HG03135 (cell line): ENCODE measurements at regions not wholly inside any gene's neighbourhood (a gene's known extent, or its start where the extent isn't known, plus 50 kb on each side); places are given as distances from the start of the nearest gene placed in this dataset.
"Not testable (repeated sequence)": the region's sequence is repeated elsewhere in the genome, so short reads cannot be mapped to it uniquely, and the experiment has no call there.

Source experiments
- ATAC-seq: cut with Tn5 transposase; IDR thresholded peaks from one replicate; pipeline ENCODE4 v1.9.1; 2021; ENCODE audit warnings: mild to moderate bottlenecking, moderate library complexity; ENCODE audit not compliant: unreplicated experiment

DNA sequence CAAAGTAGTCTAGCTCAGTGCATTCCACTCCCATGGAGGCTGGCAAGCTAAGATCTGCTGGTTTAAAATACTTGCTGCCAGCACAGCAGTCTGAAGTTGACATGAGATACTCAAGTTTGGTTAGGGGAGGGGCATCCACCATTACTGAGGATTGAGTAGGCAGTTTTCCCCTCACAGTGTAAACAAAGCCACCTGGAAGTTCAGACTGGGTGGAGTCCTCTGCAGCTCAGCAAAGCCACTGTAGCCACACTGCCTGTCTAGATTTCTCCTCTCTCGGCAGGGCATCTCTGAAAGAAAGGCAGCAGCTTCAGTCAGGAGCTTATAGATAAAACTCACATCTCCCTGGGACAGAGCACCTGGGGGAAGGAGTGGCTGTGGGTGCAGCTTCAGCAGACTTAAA lies 377.4 kb upstream of the PRR20A start:
- not testable (repeated sequence) for ATAC-seq

- no peak for ATAC-seq
Observed at GRCh38 chr13:56773148-56773547, 367.6 kb upstream of the PRR20A start.

- no peak for ATAC-seq
Observed at GRCh38 chr13:56789527-56789926, 351.2 kb upstream of the PRR20A start.

DNA sequence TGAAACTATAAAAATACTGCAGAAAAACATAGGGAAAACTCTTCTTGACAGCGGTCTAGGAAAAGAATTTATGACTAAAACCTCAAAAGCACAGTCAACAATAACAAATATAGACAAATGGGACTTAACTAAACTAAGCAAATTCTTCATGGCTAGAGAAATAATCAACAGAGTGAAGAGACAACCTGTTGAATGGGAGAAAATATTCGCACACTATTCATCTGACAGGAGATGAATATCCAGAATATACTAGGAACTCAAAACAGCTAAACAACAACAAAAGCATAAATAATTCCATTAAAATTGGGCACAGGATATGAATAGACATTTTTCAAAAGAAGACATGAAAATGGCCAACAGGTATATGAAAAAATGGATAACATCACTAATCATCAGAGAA lies 303.6 kb upstream of the PRR20A start:
- no peak for ATAC-seq

DNA sequence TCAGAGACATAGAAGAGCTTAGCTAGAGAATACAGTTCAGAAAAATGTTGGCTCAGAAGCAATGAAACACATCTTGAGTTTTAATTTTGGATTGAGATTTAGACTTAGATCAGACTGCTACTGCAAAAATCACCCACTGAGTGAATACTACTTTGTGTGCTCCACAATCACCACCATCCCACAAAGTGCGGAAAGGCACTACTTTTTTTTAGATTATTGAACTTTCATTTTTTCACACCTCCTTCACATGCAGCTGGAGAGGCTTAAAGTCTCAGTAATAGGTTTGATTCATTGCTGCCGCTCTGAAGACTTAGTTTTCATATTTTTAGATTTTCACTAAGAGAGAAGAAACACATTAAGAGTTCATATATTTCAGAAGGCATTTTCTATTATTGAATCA lies 289.9 kb upstream of the PRR20A start:
- ATAC-seq, result no peak

DNA sequence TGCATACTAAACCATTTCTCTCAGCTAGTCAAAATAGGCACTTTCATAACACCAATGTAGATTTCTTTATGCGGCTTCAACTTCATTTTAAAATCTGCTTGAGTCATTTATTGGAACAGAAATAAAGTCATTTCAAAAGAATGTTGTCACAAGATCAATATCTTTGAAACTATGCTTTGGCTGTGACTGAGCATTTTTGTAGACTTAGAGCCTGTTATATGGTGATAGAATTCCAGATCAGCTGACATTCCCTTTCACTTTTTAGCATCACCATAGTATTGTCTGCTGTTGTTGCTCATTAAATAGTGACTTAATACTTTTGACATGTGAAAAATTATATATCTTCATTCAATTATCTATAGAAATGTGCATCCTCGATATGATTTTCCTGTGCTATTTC lies 279.2 kb upstream of the PRR20A start:
- no peak for ATAC-seq

GRCh38 chr13:56864451-56864850 lies 276.3 kb upstream of the PRR20A start:
- ATAC-seq, result no peak

DNA sequence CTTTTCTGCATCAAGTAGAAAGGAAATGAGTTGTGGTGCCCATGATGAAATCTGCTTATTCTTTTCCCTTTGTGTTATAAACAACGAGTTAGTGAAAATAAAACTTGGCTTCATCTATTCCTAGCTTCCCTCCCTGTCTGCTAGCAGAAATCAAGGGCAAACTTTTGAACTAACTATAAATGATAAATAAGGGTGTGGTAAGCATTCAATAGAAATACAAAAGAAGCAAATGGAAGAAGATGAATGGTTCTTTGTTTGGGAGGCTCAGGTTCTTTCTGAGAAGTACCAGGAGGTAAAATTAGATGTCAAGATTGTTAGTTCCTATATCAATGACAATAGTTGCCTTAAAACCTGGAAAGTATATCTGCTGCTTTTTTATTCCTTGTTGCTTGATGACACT lies 275.3 kb upstream of the PRR20A start:
- no peak for ATAC-seq

DNA sequence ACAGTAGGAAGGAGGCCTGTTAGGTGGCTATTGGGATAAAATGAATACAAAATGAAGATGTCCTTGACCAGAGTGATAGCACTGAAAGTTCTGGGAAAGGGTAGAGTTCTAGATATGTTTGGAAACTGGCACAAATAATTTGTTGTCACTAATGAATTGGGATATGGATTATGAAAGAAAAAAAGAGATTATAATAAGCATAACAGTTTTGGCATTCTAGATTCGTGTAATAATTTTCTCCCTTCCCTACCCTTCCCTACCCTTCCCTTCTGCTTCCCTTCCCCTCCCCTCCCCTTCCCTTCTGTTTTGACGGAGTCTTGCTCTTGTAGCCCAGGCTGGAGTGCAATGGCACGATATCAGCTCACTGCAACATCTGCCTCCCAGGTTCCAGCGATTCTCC lies 271.0 kb upstream of the PRR20A start:
- ATAC-seq, result no peak

DNA sequence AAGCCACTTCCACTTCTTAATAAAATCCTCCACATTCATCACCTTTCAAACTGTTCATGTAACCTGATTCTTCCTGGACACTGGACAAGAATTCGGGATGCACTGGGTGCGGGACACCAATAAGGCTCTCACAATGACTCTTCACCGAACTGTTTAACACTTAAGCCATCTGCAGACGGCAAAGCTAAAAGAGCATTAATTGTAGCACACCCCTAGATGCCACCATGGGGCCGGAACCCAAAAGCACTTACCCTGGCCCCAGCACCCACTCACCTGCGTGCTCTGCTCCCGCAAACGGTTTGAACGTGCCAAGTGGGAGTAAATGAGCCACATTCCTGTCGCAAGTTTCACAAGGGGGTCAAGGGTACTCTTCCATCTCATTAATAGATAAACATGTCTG lies 254.3 kb upstream of the PRR20A start:
- ATAC-seq, result no peak

DNA sequence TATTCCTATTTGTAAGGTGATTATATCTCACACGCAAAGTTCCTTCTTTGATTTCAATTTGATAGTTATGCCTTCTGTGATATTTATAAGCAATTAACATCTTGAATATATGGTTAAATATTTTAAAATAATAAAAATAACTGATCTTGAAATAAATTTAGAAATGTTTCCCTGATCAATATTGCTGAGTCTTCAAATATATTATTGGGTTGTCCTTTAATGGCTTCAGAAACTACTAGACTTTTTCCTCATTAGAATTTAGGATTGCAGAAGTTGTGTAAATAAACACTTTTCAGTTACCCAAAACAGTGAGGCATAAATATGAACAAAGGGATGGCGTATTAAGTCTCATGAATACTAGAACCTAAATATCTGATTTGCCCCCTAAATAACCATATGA lies 252.3 kb upstream of the PRR20A start:
- no peak for ATAC-seq

DNA sequence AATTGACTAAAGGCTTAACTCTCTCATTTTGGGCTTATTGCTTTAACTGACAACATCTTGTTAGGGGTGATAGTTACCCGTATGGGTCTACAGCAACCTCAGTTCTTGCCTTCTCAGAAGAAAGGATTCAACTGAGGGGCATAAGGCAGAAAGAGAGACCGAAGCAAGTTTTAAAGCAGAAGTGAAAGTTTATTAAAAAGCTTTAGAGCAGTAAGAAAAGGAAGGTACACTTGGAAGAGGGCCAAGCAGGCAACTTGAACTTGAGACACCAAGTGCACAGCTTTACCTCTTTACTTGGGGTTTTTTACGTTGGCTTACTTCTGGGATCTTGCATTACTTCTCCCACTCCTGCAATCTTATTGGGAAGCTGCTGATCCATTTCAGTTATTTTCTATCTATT lies 246.9 kb upstream of the PRR20A start:
- ATAC-seq, result no peak

DNA sequence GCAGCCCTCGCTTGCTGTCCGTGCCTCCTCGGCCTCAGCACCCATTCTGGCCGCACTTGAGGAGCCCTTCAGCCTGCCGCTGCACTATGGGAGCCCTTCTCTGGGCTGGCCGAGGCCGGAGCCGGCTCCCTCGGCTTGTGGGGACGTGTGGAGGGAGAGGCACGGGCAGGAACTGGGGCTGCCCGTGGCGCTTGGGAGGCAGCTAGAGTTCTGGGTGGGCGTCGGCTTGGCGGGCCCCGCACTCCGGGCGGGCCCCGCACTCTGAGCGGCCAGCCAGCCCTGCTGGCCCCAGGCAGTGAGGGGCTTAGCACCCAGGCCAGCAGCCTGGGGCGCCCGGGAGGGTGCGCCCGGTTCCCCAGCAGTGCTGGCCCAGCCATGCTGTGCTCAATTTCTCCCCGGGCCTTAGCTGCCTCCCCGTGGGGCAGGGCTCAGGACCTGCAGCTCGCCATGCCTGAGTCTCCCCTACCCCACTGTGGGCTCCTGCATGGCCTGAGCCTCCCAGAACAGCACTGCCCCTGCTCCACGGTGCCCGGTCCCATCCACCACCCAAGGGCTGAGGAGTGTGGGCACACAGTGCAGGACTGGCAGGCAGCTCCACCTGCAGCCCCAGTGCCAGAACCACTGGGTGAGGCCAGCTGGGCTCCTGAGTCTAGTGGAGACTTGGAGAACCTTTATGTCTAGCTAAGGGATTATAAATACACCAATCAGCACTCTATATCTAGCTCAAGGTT lies 240.0 kb upstream of the PRR20A start:
- ATAC-seq, result no peak

GRCh38 chr13:56902276-56902675 lies 238.4 kb upstream of the PRR20A start:
- ATAC-seq, result no peak

- ATAC-seq, result no peak
Observed at GRCh38 chr13:56903710-56904282, 236.9 kb upstream of the PRR20A start.

GRCh38 chr13:56906909-56907308 lies 233.8 kb upstream of the PRR20A start:
- ATAC-seq, result no peak

- ATAC-seq, result no peak
Observed at GRCh38 chr13:56907766-56908165, 233.0 kb upstream of the PRR20A start.

- ATAC-seq, result no peak
Observed at GRCh38 chr13:56909896-56910600, 230.7 kb upstream of the PRR20A start.

- no peak for ATAC-seq
Observed at GRCh38 chr13:56917966-56918365, 222.8 kb upstream of the PRR20A start.

DNA sequence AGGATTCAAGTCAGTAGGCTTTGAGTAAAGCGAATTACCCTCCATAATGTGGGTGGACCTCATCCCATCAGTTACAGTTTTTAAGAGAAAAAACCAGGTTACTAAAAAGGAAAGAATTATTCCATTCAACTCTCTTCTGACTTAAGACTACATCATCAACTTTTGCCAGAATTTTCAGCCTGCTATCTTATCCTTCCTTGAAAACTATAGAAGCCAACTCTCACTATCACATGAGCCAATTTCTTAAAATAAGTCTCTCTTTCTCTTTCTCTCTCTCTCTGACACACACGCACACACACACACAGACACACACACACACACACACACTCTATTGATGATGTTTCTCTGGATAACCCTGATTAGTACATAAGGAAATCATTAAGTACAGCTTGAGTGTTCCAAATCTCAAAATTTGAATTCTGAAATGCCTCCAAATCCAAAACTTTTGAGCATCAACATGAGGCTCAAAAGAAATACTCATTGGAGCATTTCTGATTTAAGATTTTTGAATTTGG lies 217.0 kb upstream of the PRR20A start:
- ATAC-seq, result no peak

GRCh38 chr13:56924401-56924800 lies 216.3 kb upstream of the PRR20A start:
- no peak for ATAC-seq

- ATAC-seq, result no peak
Observed at GRCh38 chr13:56932104-56932503, 208.6 kb upstream of the PRR20A start.
